ENCODE measurements at regions not wholly inside any gene's neighbourhood (a gene's known extent, or its start where the extent isn't known, plus 50 kb on each side); places are given as distances from the start of the nearest gene placed in this dataset.

DNA sequence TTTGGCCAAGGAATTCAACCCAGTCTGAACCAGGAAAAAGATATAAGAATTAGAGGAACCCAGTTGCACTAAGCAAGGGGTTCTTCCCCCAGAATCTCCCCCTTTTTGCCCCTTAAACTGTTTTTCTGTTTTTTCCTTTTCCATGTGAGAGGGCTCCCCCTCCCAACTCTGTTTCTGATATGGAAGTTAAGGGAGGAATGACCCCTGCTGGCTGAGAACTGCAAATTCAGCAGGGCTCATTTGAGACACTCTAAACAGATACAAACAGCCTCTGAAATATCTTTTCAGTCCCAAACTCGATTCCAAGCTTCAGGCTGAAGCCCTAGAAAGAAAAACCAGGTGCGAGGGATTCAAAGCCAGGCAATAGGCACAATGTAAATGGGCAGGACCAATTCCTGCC is 132.7 kb downstream of the SLC41A2 start:
- H3K79me2 ChIP-seq (ENCODE audit: insufficient read depth, low read length): no peaks in the 10 kb centered on the region
- Mint-ChIP-seq H3K27ac (ENCODE audit: unreplicated experiment) (no peak overlapping the region), H3K4me3 (ENCODE audit: unreplicated experiment) (no peak overlapping the region), H3K36me3 (ENCODE audit: low read depth, unreplicated experiment) (peaks cover 17% of the 10 kb centered on the region), H3K27me3 (ENCODE audit: low read depth, unreplicated experiment) (no peaks in the 10 kb centered on the region), H3K9me3 (ENCODE audit: unreplicated experiment) (peaks cover 7% of the 10 kb centered on the region), H3K4me1 (ENCODE audit: low read depth, unreplicated experiment) (no peaks in the 10 kb centered on the region)
- no peaks in the 10 kb centered on the region for H3K27me3 ChIP-seq (ENCODE audit: insufficient read depth, low read length)
- no peak for DNase-seq (ENCODE audit: low read depth)
- peaks cover 8% of the 10 kb centered on the region for H3K9me3 ChIP-seq (ENCODE audit: insufficient read depth, low read depth, low read length)
- H3K27ac ChIP-seq (ENCODE audit: low read depth, low read length): no peak overlapping the region
- no peak overlapping the region for H3K4me3 ChIP-seq (ENCODE audit: insufficient read depth, low read depth, low read length)
- H3K4me1 ChIP-seq (ENCODE audit: insufficient read depth, low read length): no peaks in the 10 kb centered on the region
- no peak overlapping the region for H3K9ac ChIP-seq (ENCODE audit: low read length)
- no peak for FAIRE-seq
- H3K4me2 ChIP-seq (ENCODE audit: low read length): no peak overlapping the region
- no peak overlapping the region for H2AFZ ChIP-seq (ENCODE audit: low read depth, low read length)
- H3K36me3 ChIP-seq (ENCODE audit: insufficient read depth, low read length): no peaks in the 10 kb centered on the region
- TF ChIP-seq EZH2 (IDR thresholded peaks at IDR 0.05; ENCODE audit: insufficient read depth, low read length): no peak
- TF ChIP-seq, protein P1, sequence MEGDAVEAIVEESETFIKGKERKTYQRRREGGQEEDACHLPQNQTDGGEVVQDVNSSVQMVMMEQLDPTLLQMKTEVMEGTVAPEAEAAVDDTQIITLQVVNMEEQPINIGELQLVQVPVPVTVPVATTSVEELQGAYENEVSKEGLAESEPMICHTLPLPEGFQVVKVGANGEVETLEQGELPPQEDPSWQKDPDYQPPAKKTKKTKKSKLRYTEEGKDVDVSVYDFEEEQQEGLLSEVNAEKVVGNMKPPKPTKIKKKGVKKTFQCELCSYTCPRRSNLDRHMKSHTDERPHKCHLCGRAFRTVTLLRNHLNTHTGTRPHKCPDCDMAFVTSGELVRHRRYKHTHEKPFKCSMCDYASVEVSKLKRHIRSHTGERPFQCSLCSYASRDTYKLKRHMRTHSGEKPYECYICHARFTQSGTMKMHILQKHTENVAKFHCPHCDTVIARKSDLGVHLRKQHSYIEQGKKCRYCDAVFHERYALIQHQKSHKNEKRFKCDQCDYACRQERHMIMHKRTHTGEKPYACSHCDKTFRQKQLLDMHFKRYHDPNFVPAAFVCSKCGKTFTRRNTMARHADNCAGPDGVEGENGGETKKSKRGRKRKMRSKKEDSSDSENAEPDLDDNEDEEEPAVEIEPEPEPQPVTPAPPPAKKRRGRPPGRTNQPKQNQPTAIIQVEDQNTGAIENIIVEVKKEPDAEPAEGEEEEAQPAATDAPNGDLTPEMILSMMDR (IDR thresholded peaks at IDR 0.05; ENCODE audit: insufficient read depth, low read depth, low read length): peak; percentile 32
- H4K20me1 ChIP-seq (ENCODE audit: insufficient read depth, low read length): no peaks in the 10 kb centered on the region

DNA sequence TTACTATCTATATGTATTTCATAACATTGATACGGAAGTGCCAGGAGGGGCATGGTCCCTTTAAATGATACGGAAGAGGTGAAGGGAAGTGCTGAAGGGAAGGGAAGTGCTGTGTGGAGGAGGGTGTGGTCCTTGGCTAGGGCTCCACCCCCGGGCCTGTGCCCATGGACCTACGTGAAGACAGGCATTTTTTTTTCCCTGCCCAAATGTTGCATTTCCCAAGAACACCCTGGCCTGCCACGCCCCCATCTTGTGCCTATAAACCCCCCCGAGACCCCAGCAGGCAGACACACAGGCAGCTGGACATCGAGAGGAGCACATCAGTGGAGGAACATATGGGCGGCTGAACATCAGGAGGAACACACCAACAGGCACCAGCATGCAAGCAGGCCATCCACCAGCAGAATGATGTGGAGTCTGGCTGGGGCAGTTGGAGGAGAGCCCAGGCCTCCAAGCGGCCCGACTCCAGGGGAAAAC is 134.1 kb downstream of the SLC41A2 start:
- H4K20me1 ChIP-seq (ENCODE audit: insufficient read depth, low read length): no peaks in the 10 kb centered on the region
- Mint-ChIP-seq H3K36me3 (ENCODE audit: low read depth, unreplicated experiment) (peaks cover 17% of the 10 kb centered on the region), H3K27ac (ENCODE audit: unreplicated experiment) (no peak overlapping the region), H3K27me3 (ENCODE audit: low read depth, unreplicated experiment) (no peaks in the 10 kb centered on the region), H3K9me3 (ENCODE audit: unreplicated experiment) (peaks cover 7% of the 10 kb centered on the region), H3K4me1 (ENCODE audit: low read depth, unreplicated experiment) (no peaks in the 10 kb centered on the region), H3K4me3 (ENCODE audit: unreplicated experiment) (no peak overlapping the region)
- H3K79me2 ChIP-seq (ENCODE audit: insufficient read depth, low read length): no peaks in the 10 kb centered on the region
- H2AFZ ChIP-seq (ENCODE audit: low read depth, low read length): no peak overlapping the region
- FAIRE-seq (no peak), DNase-seq (ENCODE audit: low read depth) (no peak)
- H3K27me3 ChIP-seq (ENCODE audit: insufficient read depth, low read length): no peaks in the 10 kb centered on the region
- no peak overlapping the region for H3K4me3 ChIP-seq (ENCODE audit: insufficient read depth, low read depth, low read length)
- no peak overlapping the region for H3K4me2 ChIP-seq (ENCODE audit: low read length)
- H3K36me3 ChIP-seq (ENCODE audit: insufficient read depth, low read length): no peaks in the 10 kb centered on the region
- no peak overlapping the region for H3K9ac ChIP-seq (ENCODE audit: low read length)
- no peaks in the 10 kb centered on the region for H3K4me1 ChIP-seq (ENCODE audit: insufficient read depth, low read length)
- no peak overlapping the region for H3K27ac ChIP-seq (ENCODE audit: low read depth, low read length)
- peaks cover 8% of the 10 kb centered on the region for H3K9me3 ChIP-seq (ENCODE audit: insufficient read depth, low read depth, low read length)
- TF ChIP-seq, protein P1 (IDR thresholded peaks at IDR 0.05; ENCODE audit: insufficient read depth, low read depth, low read length): no peak
- no peak for TF ChIP-seq EZH2 (IDR thresholded peaks at IDR 0.05; ENCODE audit: insufficient read depth, low read length)

DNA sequence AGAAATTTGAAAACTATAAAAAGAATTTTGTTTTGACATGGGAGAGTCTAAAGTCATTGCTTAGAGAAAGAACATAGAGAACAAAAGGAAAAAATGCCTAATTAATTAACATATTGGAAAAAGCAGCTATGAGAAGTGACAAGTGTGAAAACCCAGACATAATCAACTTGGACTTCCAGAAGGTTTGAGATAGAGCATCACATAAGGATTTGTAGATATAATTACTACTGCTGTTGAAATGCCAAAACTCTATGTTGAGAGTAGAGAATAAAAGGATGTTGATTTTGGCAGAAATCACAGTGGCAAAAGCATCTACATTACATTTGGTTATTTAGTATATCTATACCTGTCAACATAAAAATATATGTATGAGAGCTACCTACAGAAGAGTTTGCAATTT is 135.1 kb downstream of the SLC41A2 start:
- no peaks in the 10 kb centered on the region for H3K4me1 Mint-ChIP-seq (ENCODE audit: low read depth, unreplicated experiment)

More for the DNA sequence above, 135.1 kb downstream of the SLC41A2 start:
- Histone ChIP-seq H3K27ac (ENCODE audit: low read depth, low read length) (no peak overlapping the region), H3K79me2 (ENCODE audit: insufficient read depth, low read length) (no peaks in the 10 kb centered on the region), H3K9me3 (ENCODE audit: insufficient read depth, low read depth, low read length) (peaks cover 8% of the 10 kb centered on the region), H3K36me3 (ENCODE audit: insufficient read depth, low read length) (no peaks in the 10 kb centered on the region), H3K4me1 (ENCODE audit: insufficient read depth, low read length) (no peaks in the 10 kb centered on the region), H3K9ac (ENCODE audit: low read length) (no peak overlapping the region), H4K20me1 (ENCODE audit: insufficient read depth, low read length) (no peaks in the 10 kb centered on the region), H3K4me2 (ENCODE audit: low read length) (no peak overlapping the region), H2AFZ (ENCODE audit: low read depth, low read length) (no peak overlapping the region), H3K4me3 (ENCODE audit: insufficient read depth, low read depth, low read length) (no peak overlapping the region), H3K27me3 (ENCODE audit: insufficient read depth, low read length) (no peaks in the 10 kb centered on the region)
- TF ChIP-seq, protein P1 (IDR thresholded peaks at IDR 0.05; ENCODE audit: insufficient read depth, low read depth, low read length): no peak
- no peak for TF ChIP-seq EZH2 (IDR thresholded peaks at IDR 0.05; ENCODE audit: insufficient read depth, low read length)
- DNase-seq (ENCODE audit: low read depth) (no peak), FAIRE-seq (no peak)
- Mint-ChIP-seq H3K36me3 (ENCODE audit: low read depth, unreplicated experiment) (peaks cover 18% of the 10 kb centered on the region), H3K9me3 (ENCODE audit: unreplicated experiment) (peaks cover 7% of the 10 kb centered on the region), H3K27me3 (ENCODE audit: low read depth, unreplicated experiment) (no peaks in the 10 kb centered on the region), H3K27ac (ENCODE audit: unreplicated experiment) (no peak overlapping the region), H3K4me3 (ENCODE audit: unreplicated experiment) (no peak overlapping the region)
